Parathyroid adenoma (tissue), 2 donors: ENCODE measurements at regions not wholly inside any gene's neighbourhood (a gene's known extent, or its start where the extent isn't known, plus 50 kb on each side); places are given as distances from the start of the nearest gene placed in this dataset.

Experiments
- H2AFZ ChIP-seq: fragments of 300-600 bp; sonication (generic); one replicate; pipeline ENCODE4 v1.7.0; 2017; ENCODE audit warnings: antibody characterized with exemption, mild to moderate bottlenecking
- H3K27ac ChIP-seq: fragments of 300-600 bp; sonication (generic); one replicate; pipeline ENCODE4 v1.7.0; 2017
- H3K27me3 ChIP-seq: fragments of 300-600 bp; sonication (generic); one replicate; pipeline ENCODE4 v1.7.0; 2017; ENCODE audit warnings: low read length; ENCODE audit not compliant: control insufficient read depth, insufficient read depth
- H3K36me3 ChIP-seq: fragments of 300-600 bp; sonication (generic); one replicate; pipeline ENCODE4 v1.7.0; 2017; ENCODE audit warnings: low read length; ENCODE audit not compliant: control insufficient read depth, insufficient read depth
- H3K4me1 ChIP-seq: fragments of 300-600 bp; sonication (generic); one replicate; pipeline ENCODE4 v1.7.0; 2017; ENCODE audit warnings: control low read depth
- H3K4me2 ChIP-seq: fragments of 300-600 bp; sonication (generic); one replicate; pipeline ENCODE4 v1.7.0; 2017; ENCODE audit warnings: low read length
- H3K4me3 ChIP-seq: fragments of 300-600 bp; sonication (generic); one replicate; pipeline ENCODE4 v1.7.0; 2017; ENCODE audit warnings: low read depth, low read length
- H3K79me2 ChIP-seq: fragments of 300-600 bp; sonication (generic); one replicate; pipeline ENCODE4 v1.7.0; 2017; ENCODE audit warnings: control low read depth
- H3K9ac ChIP-seq: fragments of 300-600 bp; sonication (generic); one replicate; pipeline ENCODE4 v1.7.0; 2017; ENCODE audit warnings: mild to moderate bottlenecking
- H3K9me3 ChIP-seq: fragments of 300-600 bp; sonication (generic); one replicate; pipeline ENCODE4 v1.7.0; 2017; ENCODE audit warnings: low read length; ENCODE audit not compliant: control insufficient read depth
- CTCF ChIP-seq: fragments of 300-600 bp; sonication (generic); IDR thresholded peaks from one replicate; pipeline ENCODE4 v1.7.0; 2017; ENCODE audit warnings: antibody characterized with exemption, mild to moderate bottlenecking
- donor health status: primary hyperparathyroidism.

GRCh38 chr7:51592842-51593599, 276.4 kb upstream of the COBL start:
- H2AFZ ChIP-seq = no peak overlapping the region
- H3K9ac ChIP-seq = no peak overlapping the region
- no peaks in the 10 kb centered on the region for H3K36me3 ChIP-seq
- no peaks in the 10 kb centered on the region for H3K9me3 ChIP-seq
- no peaks in the 10 kb centered on the region for H3K79me2 ChIP-seq
- no peak overlapping the region for H3K4me2 ChIP-seq
- H3K4me3 ChIP-seq = no peak overlapping the region
- TF ChIP-seq CTCF = no peak
- H3K27ac ChIP-seq = no peak overlapping the region
- H3K4me1 ChIP-seq = no peaks in the 10 kb centered on the region
- no peaks in the 10 kb centered on the region for H3K27me3 ChIP-seq

GRCh38 chr7:51591223-51591622, 274.6 kb upstream of the COBL start:
- Histone ChIP-seq H3K9ac (no peak overlapping the region), H3K4me1 (no peaks in the 10 kb centered on the region), H2AFZ (no peak overlapping the region), H3K36me3 (no peaks in the 10 kb centered on the region), H3K9me3 (no peaks in the 10 kb centered on the region), H3K27ac (no peak overlapping the region), H3K79me2 (no peaks in the 10 kb centered on the region), H3K27me3 (no peaks in the 10 kb centered on the region), H3K4me2 (no peak overlapping the region), H3K4me3 (no peak overlapping the region)
- TF ChIP-seq CTCF = no peak

GRCh38 chr7:51590746-51591145, 274.1 kb upstream of the COBL start:
- Histone ChIP-seq H3K36me3 (no peaks in the 10 kb centered on the region), H3K9ac (no peak overlapping the region), H3K4me3 (no peak overlapping the region), H3K79me2 (no peaks in the 10 kb centered on the region), H3K4me2 (no peak overlapping the region), H3K4me1 (no peaks in the 10 kb centered on the region), H3K9me3 (no peaks in the 10 kb centered on the region), H3K27ac (no peak overlapping the region), H2AFZ (no peak overlapping the region), H3K27me3 (no peaks in the 10 kb centered on the region)
- TF ChIP-seq CTCF = no peak

- H3K4me1 ChIP-seq = no peaks in the 10 kb centered on the region
- H3K4me2 ChIP-seq = no peak overlapping the region
- no peaks in the 10 kb centered on the region for H3K9me3 ChIP-seq
- no peak overlapping the region for H3K4me3 ChIP-seq
- no peak overlapping the region for H3K9ac ChIP-seq
- TF ChIP-seq CTCF = no peak
- no peak overlapping the region for H2AFZ ChIP-seq
- H3K27ac ChIP-seq = no peak overlapping the region
- H3K27me3 ChIP-seq = no peaks in the 10 kb centered on the region
- H3K36me3 ChIP-seq = no peaks in the 10 kb centered on the region
- H3K79me2 ChIP-seq = no peaks in the 10 kb centered on the region
Observed at GRCh38 chr7:51589111-51589510, 272.5 kb upstream of the COBL start.

- Histone ChIP-seq H3K4me1 (no peaks in the 10 kb centered on the region), H3K27me3 (no peaks in the 10 kb centered on the region), H3K36me3 (no peaks in the 10 kb centered on the region), H3K4me3 (no peak overlapping the region), H3K9me3 (no peaks in the 10 kb centered on the region), H2AFZ (no peak overlapping the region), H3K9ac (no peak overlapping the region), H3K79me2 (no peaks in the 10 kb centered on the region), H3K27ac (no peak overlapping the region), H3K4me2 (no peak overlapping the region)
- TF ChIP-seq CTCF = no peak
Observed at GRCh38 chr7:51587604-51588003, 271.0 kb upstream of the COBL start.
